H9 (cell line): ENCODE measurements at regions not wholly inside any gene's neighbourhood (a gene's known extent, or its start where the extent isn't known, plus 50 kb on each side); places are given as distances from the start of the nearest gene placed in this dataset.

ENCODE experiments used
- DNase-seq: peaks from one replicate; pipeline ENCODE4 v3.0.0-alpha.2; 2017
- H2AFZ ChIP-seq: one replicate; pipeline ENCODE4 v1.6.1; 2013; ENCODE audit warnings: mild to moderate bottlenecking, low read length, control low read depth, moderate library complexity
- H2AK5ac ChIP-seq: 2 replicates; pipeline ENCODE4 v1.6.1; 2013; ENCODE audit warnings: low read length, control low read depth, mixed read lengths; ENCODE audit not compliant: insufficient read length
- H2BK120ac ChIP-seq: one replicate; pipeline ENCODE4 v1.6.1; 2013; ENCODE audit warnings: low read depth, mild to moderate bottlenecking, low read length, control low read depth, inconsistent platforms; ENCODE audit not compliant: poor library complexity, severe bottlenecking
- H2BK12ac ChIP-seq: 2 replicates; pipeline ENCODE4 v1.6.1; 2013; ENCODE audit warnings: low read length, control low read depth, mixed read lengths, low read depth; ENCODE audit not compliant: insufficient read length
- H2BK15ac ChIP-seq: 2 replicates; pipeline ENCODE4 v1.6.1; 2013; ENCODE audit warnings: low read depth, low read length, control low read depth
- H2BK20ac ChIP-seq: one replicate; pipeline ENCODE4 v1.6.1; 2013; ENCODE audit warnings: low read depth, mild to moderate bottlenecking, low read length, control low read depth, inconsistent platforms; ENCODE audit not compliant: poor library complexity, severe bottlenecking
- H2BK5ac ChIP-seq: 2 replicates; pipeline ENCODE4 v1.6.1; 2013; ENCODE audit warnings: low read length, control low read depth, mixed read lengths; ENCODE audit not compliant: insufficient read length
- H3K14ac ChIP-seq: 2 replicates; pipeline ENCODE4 v1.6.1; 2013; ENCODE audit warnings: low read length, control low read depth; ENCODE audit not compliant: insufficient read depth
- H3K18ac ChIP-seq: 2 replicates; pipeline ENCODE4 v1.6.1; 2013; ENCODE audit warnings: low read depth, mild to moderate bottlenecking, mixed read lengths, low read length, control low read depth; ENCODE audit not compliant: insufficient read length
- H3K23ac ChIP-seq: 2 replicates; pipeline ENCODE4 v1.6.1; 2013; ENCODE audit warnings: low read length, control low read depth, mixed read lengths, low read depth; ENCODE audit not compliant: insufficient read length
- H3K23me2 ChIP-seq: 2 replicates; pipeline ENCODE4 v1.6.1; 2013; ENCODE audit warnings: low read depth, mild to moderate bottlenecking, mixed read lengths, low read length, control low read depth; ENCODE audit not compliant: insufficient read length, poor library complexity, severe bottlenecking
- H3K27ac ChIP-seq: 2 replicates; pipeline ENCODE4 v1.5.1; 2013; ENCODE audit warnings: low read length, control low read depth, mixed read lengths, low read depth; ENCODE audit not compliant: insufficient read length
- H3K27me3 ChIP-seq: 2 replicates; pipeline ENCODE4 v1.6.1; 2013; ENCODE audit warnings: low read length, control low read depth, inconsistent platforms; ENCODE audit not compliant: insufficient read depth
- H3K4ac ChIP-seq: 2 replicates; pipeline ENCODE4 v1.6.1; 2013; ENCODE audit warnings: low read depth, mild to moderate bottlenecking, control low read depth, inconsistent platforms, low read length, moderate library complexity
- H3K4me1 ChIP-seq: 2 replicates; pipeline ENCODE4 v1.6.1; 2013; ENCODE audit warnings: low read length, control low read depth, inconsistent platforms; ENCODE audit not compliant: insufficient read depth
- H3K4me2 ChIP-seq: 2 replicates; pipeline ENCODE4 v1.6.1; 2013; ENCODE audit warnings: low read length, control low read depth, mixed read lengths; ENCODE audit not compliant: insufficient read length, insufficient read depth
- H3K56ac ChIP-seq: 2 replicates; pipeline ENCODE4 v1.6.1; 2013; ENCODE audit warnings: low read depth, mild to moderate bottlenecking, mixed read lengths, low read length, control low read depth; ENCODE audit not compliant: insufficient read length
- H3K79me1 ChIP-seq: 2 replicates; pipeline ENCODE4 v1.6.1; 2013; ENCODE audit warnings: low read depth, mild to moderate bottlenecking, moderate library complexity, low read length, control low read depth, inconsistent platforms; ENCODE audit not compliant: insufficient read depth, poor library complexity, severe bottlenecking
- H3K79me2 ChIP-seq: 2 replicates; pipeline ENCODE4 v1.6.1; 2013; ENCODE audit warnings: low read length, control low read depth, inconsistent platforms; ENCODE audit not compliant: insufficient read depth
- H3K9ac ChIP-seq: 2 replicates; pipeline ENCODE4 v1.6.1; 2013; ENCODE audit warnings: low read length, control low read depth, mixed read lengths; ENCODE audit not compliant: insufficient read length; ENCODE audit errors: extremely low read depth
- H3K9me3 ChIP-seq: one replicate; pipeline ENCODE4 v1.6.1; 2013; ENCODE audit warnings: low read depth, low read length, inconsistent platforms; ENCODE audit not compliant: control insufficient read depth
- H3T11ph ChIP-seq: one replicate; pipeline ENCODE4 v1.6.1; 2013; ENCODE audit warnings: mild to moderate bottlenecking, low read length, control low read depth, inconsistent platforms
- H4K20me1 ChIP-seq: one replicate; pipeline ENCODE4 v1.6.1; 2013; ENCODE audit not compliant: control insufficient read depth, insufficient read length, insufficient read depth
- H4K5ac ChIP-seq: 2 replicates; pipeline ENCODE4 v1.6.1; 2013; ENCODE audit warnings: low read depth, mild to moderate bottlenecking, mixed read lengths, low read length, control low read depth; ENCODE audit not compliant: insufficient read length
- H4K8ac ChIP-seq: replicated peaks from 2 replicates; pipeline ENCODE4 v1.6.1; 2013; ENCODE audit warnings: low read length, control low read depth, mixed read lengths, low read depth; ENCODE audit not compliant: insufficient read length
- H4K91ac ChIP-seq: 2 replicates; pipeline ENCODE4 v1.6.1; 2013; ENCODE audit warnings: low read depth, mild to moderate bottlenecking, moderate library complexity, mixed read lengths, low read length, control low read depth; ENCODE audit not compliant: insufficient read length
- H3K27ac Mint-ChIP-seq, 3 experiments: 2 replicates in 2 of 3; 3 replicates in 1 of 3; pipeline ENCODE4 v1.8.0; 2020 to 2021; ENCODE audit warnings: mixed read lengths in 3 of 3, mild to moderate bottlenecking in 1 of 3, moderate library complexity in 1 of 3
- H3K27me3 Mint-ChIP-seq: 2 replicates; pipeline ENCODE4 v1.8.0; 2021; ENCODE audit warnings: low read depth, mild to moderate bottlenecking, moderate library complexity, mixed read lengths
- H3K36me3 Mint-ChIP-seq, 3 experiments: 2 replicates in 2 of 3; 3 replicates in 1 of 3; pipeline ENCODE4 v1.8.0; 2020 to 2021; ENCODE audit warnings: low read depth in 3 of 3, mixed read lengths in 3 of 3; ENCODE audit not compliant: insufficient read depth in 1 of 3
- H3K4me1 Mint-ChIP-seq, 2 experiments: 2 replicates each; pipeline ENCODE4 v1.8.0; 2020; ENCODE audit warnings: mixed read lengths in 2 of 2
- H3K4me3 Mint-ChIP-seq, 2 experiments: 2 replicates in 1 of 2; 3 replicates in 1 of 2; pipeline ENCODE4 v1.8.0; 2020 to 2021; ENCODE audit warnings: mild to moderate bottlenecking in 2 of 2, mixed read lengths in 2 of 2, moderate library complexity in 1 of 2
- H3K9me3 Mint-ChIP-seq, 2 experiments: 2 replicates in 1 of 2; 3 replicates in 1 of 2; pipeline ENCODE4 v1.8.0; 2020; ENCODE audit warnings: mild to moderate bottlenecking in 2 of 2, mixed read lengths in 2 of 2, moderate library complexity in 1 of 2
- WGBS: extraction: QIAGEN DNeasy Blood & Tissue Kit; methylation state at CpG from one replicate; pipeline ENCODE4 v1.1.7; 2013; ENCODE audit warnings: missing lambda C conversion rate, low lambda C conversion rate, mixed read lengths; ENCODE audit not compliant: insufficient read length; ENCODE audit errors: extremely low coverage; 5-methylcytosine and 5-hydroxymethylcytosine counted together
- TF ChIP-seq, protein P1 (sequence below): fragments of 200-600 bp; sonication (generic); conservative IDR thresholded peaks from 3 replicates; pipeline ENCODE4 v1.8.0; 2021; ENCODE audit warnings: antibody characterized with exemption, mild to moderate bottlenecking

DNA sequence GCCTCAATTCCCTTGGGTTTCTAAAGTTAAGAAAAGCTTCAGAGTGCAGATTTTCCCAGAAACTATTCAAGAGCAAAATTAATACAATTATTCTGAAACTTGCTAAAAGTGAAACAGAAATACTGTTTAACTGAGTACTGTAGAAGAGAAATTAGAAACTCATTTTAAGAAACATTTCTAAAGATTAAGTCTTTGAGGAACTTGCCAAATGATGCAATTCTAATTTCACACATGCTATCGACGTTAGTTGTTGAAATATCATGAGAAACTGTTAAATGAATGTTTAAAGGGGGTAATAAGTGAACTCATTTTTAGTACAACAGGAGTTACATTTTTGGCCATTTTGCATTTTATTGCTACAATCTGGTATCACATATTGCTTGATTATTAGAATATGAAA, 125.3 kb upstream of the MAOA start:
- peaks cover 9 to 64% of the 10 kb centered on the region in 2 experiments for H3K9me3 Mint-ChIP-seq
- peaks cover 9% of the 10 kb centered on the region for H3K9me3 ChIP-seq
- H3K36me3 Mint-ChIP-seq: peaks cover 15 to 20% (median 19%) of the 10 kb centered on the region in 3 experiments
- H4K8ac ChIP-seq: no peak overlapping the region
- no peaks in the 10 kb centered on the region for H3K23me2 ChIP-seq
- H3K27me3 ChIP-seq: no peaks in the 10 kb centered on the region
- no peak for DNase-seq
- H3K27ac Mint-ChIP-seq: no peak overlapping the region
- TF ChIP-seq, protein P1, sequence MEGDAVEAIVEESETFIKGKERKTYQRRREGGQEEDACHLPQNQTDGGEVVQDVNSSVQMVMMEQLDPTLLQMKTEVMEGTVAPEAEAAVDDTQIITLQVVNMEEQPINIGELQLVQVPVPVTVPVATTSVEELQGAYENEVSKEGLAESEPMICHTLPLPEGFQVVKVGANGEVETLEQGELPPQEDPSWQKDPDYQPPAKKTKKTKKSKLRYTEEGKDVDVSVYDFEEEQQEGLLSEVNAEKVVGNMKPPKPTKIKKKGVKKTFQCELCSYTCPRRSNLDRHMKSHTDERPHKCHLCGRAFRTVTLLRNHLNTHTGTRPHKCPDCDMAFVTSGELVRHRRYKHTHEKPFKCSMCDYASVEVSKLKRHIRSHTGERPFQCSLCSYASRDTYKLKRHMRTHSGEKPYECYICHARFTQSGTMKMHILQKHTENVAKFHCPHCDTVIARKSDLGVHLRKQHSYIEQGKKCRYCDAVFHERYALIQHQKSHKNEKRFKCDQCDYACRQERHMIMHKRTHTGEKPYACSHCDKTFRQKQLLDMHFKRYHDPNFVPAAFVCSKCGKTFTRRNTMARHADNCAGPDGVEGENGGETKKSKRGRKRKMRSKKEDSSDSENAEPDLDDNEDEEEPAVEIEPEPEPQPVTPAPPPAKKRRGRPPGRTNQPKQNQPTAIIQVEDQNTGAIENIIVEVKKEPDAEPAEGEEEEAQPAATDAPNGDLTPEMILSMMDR: no peak
- no peak overlapping the region for H3K18ac ChIP-seq
- H2AK5ac ChIP-seq: no peak overlapping the region
- H2AFZ ChIP-seq: no peak overlapping the region
- H3K4me1 Mint-ChIP-seq: peaks cover 12 to 13% of the 10 kb centered on the region in 2 experiments
- peaks cover 3% of the 10 kb centered on the region; the same call in 1 of the 2 replicates for H3K4me1 ChIP-seq
- no peak overlapping the region for H2BK20ac ChIP-seq
- H2BK5ac ChIP-seq: no peak overlapping the region
- no peak overlapping the region for H3K4ac ChIP-seq
- peaks cover 1% of the 10 kb centered on the region for H3K27me3 Mint-ChIP-seq
- no peak overlapping the region for H3K4me3 Mint-ChIP-seq
- H4K20me1 ChIP-seq: no peaks in the 10 kb centered on the region
- WGBS: no CpG with 5 or more reads among the region's 2 CpGs
- H3K4me2 ChIP-seq: no peak overlapping the region
- no peak overlapping the region for H4K91ac ChIP-seq
- no peak overlapping the region for H4K5ac ChIP-seq
- H3K9ac ChIP-seq: no peak overlapping the region
- no peak overlapping the region for H3K14ac ChIP-seq
- no peak overlapping the region for H3K27ac ChIP-seq
- no peak overlapping the region for H3K23ac ChIP-seq
- no peak overlapping the region for H2BK120ac ChIP-seq
- no peak overlapping the region for H3K56ac ChIP-seq
- H3T11ph ChIP-seq: no peak overlapping the region
- H2BK12ac ChIP-seq: no peak overlapping the region
- no peak overlapping the region for H2BK15ac ChIP-seq
- no peaks in the 10 kb centered on the region for H3K79me2 ChIP-seq
- no peaks in the 10 kb centered on the region for H3K79me1 ChIP-seq
